NCI-H1694 (cell line): ENCODE measurements at regions not wholly inside any gene's neighbourhood (a gene's known extent, or its start where the extent isn't known, plus 50 kb on each side); places are given as distances from the start of the nearest gene placed in this dataset.

ENCODE experiments used
- DNase-seq: peaks from one replicate; lab custom pipeline; 2025; lab: John Stamatoyannopoulos, UW

DNA sequence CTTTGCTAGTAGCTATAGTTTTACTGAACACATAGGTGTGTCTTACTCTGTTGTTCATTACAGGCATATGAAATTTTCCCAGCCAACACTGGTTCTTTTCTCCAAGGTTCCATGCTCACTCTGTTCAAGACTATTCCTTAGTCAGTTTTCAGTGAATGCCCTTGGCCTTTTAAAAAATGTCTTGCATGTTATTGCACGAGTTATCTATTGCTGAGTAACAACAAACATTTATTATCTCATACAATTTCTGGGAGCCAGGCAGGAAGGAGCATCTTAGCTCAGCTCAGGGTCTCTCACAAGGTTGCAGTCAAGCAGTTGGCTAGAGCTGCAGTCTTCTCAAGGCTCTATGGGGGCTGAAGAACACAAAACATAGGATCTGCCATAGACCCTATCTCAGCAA lies 223.5 kb downstream of the BTG1 start:
- DNase-seq, result no peak

GRCh38 chr12:91921555-91921954 lies 224.1 kb downstream of the BTG1 start:
- DNase-seq, result peak; percentile 12

- no peak for DNase-seq
Measured at GRCh38 chr12:91920741-91921140, 224.9 kb downstream of the BTG1 start.

GRCh38 chr12:91920276-91920675 lies 225.4 kb downstream of the BTG1 start:
- no peak for DNase-seq

GRCh38 chr12:91918431-91918830 lies 227.2 kb downstream of the BTG1 start:
- DNase-seq, result peak; percentile 58

GRCh38 chr12:91914701-91915100 lies 230.9 kb downstream of the BTG1 start:
- DNase-seq, result no peak

GRCh38 chr12:91913651-91914050 lies 232.0 kb downstream of the BTG1 start:
- no peak for DNase-seq

GRCh38 chr12:91913124-91913523 lies 232.5 kb downstream of the BTG1 start:
- DNase-seq, result no peak

GRCh38 chr12:91912178-91912577 lies 233.5 kb downstream of the BTG1 start:
- DNase-seq, result no peak

GRCh38 chr12:91910871-91911388 lies 234.7 kb downstream of the BTG1 start:
- DNase-seq, result no peak

GRCh38 chr12:91902860-91903683 lies 242.6 kb downstream of the BTG1 start:
- DNase-seq, result no peak

GRCh38 chr12:91901381-91902074 lies 244.1 kb downstream of the BTG1 start:
- no peak for DNase-seq

DNA sequence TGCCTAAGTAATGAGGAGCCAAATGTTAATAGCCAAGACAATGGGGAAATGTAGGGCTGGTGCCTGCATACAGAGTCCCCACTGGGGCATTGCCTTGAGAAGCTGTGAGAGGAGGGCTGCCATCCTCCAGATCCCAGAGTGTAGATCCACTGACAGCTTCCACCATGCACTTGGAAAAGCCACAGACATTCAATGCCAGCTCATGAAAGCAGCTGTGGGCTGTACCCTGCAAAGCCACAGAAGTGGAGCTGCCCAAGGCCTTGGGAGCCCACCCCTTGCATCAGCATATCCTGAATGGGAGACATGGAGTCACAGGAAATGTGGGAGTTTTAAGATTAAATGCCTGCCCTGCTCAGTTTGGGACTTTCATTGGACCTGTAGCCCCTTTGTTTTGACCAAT lies 244.7 kb downstream of the BTG1 start:
- DNase-seq, result no peak

- no peak for DNase-seq
Measured at GRCh38 chr12:91899056-91899455, 246.6 kb downstream of the BTG1 start.

DNA sequence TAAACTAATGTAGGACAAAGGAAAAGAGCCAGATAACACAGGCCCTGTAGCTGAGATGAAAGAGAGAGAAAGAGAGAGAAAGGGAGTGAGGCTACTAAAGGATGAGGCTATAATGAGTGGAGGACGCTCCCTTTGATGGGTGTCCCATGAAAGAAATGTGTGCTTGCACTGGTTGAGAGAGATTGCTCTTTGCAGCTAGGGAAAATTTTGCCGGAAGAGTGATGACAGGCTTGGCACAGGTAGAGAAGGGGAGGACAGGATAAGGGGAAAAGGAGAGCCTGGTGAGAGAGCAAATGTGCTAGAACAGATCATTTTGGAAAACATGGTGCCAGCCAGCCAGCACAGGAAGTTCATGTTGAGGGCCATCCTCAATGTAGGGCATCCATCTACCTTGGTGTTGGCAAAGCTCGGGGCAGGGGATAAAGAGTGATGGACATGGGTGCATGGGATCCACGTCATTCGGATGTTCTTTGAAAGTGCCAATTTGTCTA lies 248.6 kb downstream of the BTG1 start:
- DNase-seq, result no peak

- no peak for DNase-seq
Measured at GRCh38 chr12:91896286-91897024, 249.2 kb downstream of the BTG1 start.

DNA sequence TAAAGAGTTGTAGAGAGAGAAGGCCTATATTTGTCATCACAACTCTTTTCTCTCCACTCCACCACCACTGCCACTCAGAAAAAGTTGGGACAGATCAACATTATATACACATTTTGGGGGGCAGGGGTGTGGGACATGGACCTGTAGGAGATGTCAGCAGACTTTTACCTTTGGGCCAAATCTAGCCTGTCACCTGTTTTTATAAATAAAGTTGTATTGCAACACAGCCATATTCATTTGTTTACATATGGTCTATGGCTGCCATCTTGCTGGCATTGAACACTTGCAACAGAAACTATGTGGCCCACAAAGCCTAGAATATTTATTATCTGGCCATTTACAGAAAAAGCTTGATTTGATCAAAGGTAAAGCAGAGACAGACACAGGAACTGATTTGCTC lies 250.7 kb downstream of the BTG1 start:
- DNase-seq, result no peak

DNA sequence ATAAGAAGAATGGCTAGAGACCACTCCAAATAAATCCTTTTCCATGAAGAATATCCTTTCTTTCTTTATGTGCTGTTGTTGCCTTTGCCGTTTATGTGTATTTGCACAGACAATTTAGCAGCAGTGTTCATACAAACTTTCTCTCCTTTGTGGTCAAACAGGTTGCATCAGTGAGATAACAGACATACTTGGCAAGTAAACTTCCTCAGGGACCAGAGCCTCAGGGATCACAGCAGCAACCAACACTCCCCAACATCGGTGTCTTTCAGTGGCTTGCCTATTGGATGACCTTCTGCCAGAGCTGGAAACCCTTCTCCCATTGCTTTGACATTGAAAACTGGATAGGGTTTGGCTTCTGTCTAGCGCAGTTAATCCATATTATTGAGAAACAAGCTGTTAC lies 252.2 kb downstream of the BTG1 start:
- no peak for DNase-seq

DNA sequence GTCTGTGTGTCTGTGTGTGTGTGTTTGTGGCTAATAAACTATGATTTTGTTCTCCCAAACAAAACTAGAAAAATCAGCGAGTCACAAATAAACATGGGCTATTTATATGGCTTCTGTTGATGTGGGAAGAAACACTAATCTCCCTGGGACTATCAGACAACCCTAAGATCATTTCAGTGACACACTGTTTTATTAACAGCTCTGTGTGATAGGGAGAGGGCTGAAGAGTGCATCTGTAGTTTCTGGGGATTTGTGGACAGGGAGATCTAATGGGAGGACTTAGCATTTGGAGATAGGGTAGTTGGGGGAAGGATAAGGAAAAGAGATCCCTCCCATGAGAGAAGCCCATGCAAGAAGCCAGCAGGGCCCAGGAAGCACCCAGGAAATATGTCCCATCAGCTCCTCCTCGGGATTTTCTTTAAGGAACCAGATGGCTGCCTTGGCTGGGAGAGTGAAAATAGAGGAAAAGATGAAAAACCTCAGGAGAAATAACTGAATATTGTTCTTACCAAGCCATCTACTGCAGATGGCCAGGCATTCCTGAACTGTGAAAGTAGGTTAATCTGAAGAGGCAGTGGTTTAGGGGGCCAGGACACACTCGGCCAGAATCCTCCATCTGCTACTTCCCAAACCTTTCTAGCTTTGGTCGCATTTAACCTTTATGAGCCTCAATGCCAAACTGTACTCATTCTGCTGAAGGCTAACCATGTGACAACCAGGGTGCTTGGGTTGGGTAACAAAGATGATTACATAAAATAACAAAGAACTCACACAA lies 253.4 kb downstream of the BTG1 start:
- no peak for DNase-seq

DNA sequence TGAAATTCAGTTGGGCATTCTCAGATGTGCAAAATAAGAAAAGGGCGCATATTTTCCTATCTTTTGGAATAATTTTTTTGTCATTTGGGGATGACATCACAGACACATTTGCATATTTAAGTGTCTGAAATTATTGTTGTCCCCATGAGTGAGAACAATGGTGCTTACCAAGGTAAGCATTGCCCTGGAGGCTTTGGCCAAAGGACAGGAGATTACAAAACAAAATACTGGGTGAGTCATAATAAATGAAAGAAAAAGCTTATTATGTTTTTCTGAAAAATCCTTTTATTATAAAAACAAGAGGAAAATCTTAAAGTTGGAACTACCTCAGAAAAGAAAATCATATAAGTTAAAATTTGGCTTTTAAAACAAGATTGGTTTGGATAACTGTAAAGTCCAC lies 254.9 kb downstream of the BTG1 start:
- no peak for DNase-seq

GRCh38 chr12:91889910-91890309 lies 255.7 kb downstream of the BTG1 start:
- no peak for DNase-seq

DNA sequence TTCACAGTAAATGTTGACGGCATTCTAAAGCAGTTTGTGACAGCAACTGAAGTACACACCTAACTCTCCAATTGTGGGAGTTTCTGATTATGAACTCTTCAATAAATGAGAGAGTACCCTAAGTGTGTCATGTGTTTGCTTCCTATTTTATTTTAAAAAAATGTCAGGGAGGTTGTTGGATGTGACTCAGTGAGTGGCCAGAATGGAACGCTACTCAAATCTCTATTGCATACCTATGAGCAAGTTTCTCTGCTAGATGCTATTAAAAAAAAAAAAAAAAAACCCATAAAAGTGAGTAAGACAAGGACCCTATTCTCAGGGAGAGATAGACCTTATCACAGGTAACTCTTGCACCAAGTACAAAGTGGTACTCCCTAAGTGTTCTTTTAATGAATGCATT lies 256.6 kb downstream of the BTG1 start:
- no peak for DNase-seq
